Prostate gland (tissue), 2 donors: ENCODE measurements at regions not wholly inside any gene's neighbourhood (a gene's known extent, or its start where the extent isn't known, plus 50 kb on each side); places are given as distances from the start of the nearest gene placed in this dataset.

Experiments
- DNase-seq: peaks from one replicate; pipeline ENCODE4 v3.0.0-alpha.2; 2019; ENCODE audit warnings: low spot score
- H3K27ac ChIP-seq, 2 donors: fragments of 200-600 bp; sonication (generic); 2 replicates each; pipeline ENCODE4 v1.5.1; 2017 to 2019
- H3K27me3 ChIP-seq: fragments of 200-600 bp; sonication (generic); replicated peaks from 2 replicates; pipeline ENCODE4 v1.5.1; 2019; ENCODE audit not compliant: insufficient read depth
- H3K36me3 ChIP-seq, 2 donors: fragments of 200-600 bp; sonication (generic); 1 replicate in 1 of 2; 2 replicates in 1 of 2; pipeline versions ENCODE4 v1.5.1 to v1.8.1; 2017 to 2019
- H3K4me1 ChIP-seq: fragments of 200-600 bp; sonication (generic); replicated peaks from 2 replicates; pipeline ENCODE4 v1.5.1; 2019
- H3K4me3 ChIP-seq, 2 donors: fragments of 200-600 bp; sonication (generic); 2 replicates each; pipeline ENCODE4 v1.5.1; 2017 to 2019
- H3K9me3 ChIP-seq: fragments of 200-600 bp; sonication (generic); 2 replicates; pipeline ENCODE4 v1.5.1; 2017
- POLR2A ChIP-seq: fragments of 450-650 bp; IDR thresholded peaks from one replicate; pipeline ENCODE4 v1.6.1; 2016; ENCODE audit warnings: antibody characterized with exemption, mild to moderate bottlenecking
- POLR2AphosphoS5 ChIP-seq: sonication (generic); formaldehyde crosslinking; IDR thresholded peaks from one replicate; pipeline ENCODE4 v1.6.1; 2017; ENCODE audit warnings: antibody characterized with exemption
- WGBS: methylation state at CpG from one replicate; pipeline ENCODE4 v1.1.5; 2018; 5-methylcytosine and 5-hydroxymethylcytosine counted together
- intact Hi-C: fragments of 100-400 bp; cut with DNase I; formaldehyde crosslinking; loops from one replicate; pipeline ENCODE4 v1.14.2; 2022
- TF ChIP-seq, protein P1 (sequence below), 4 experiments: fragments of 200-600 bp in 2 of 4; fragments of 450-650 bp in 2 of 4; sonication (generic) in 2 of 4; IDR thresholded peaks; 1 replicate in 3 of 4; 2 replicates in 1 of 4; pipeline ENCODE4 v1.5.1; 2016 to 2019; ENCODE audit warnings: antibody characterized with exemption in 4 of 4, mild to moderate bottlenecking in 2 of 4, moderate library complexity in 2 of 4

DNA sequence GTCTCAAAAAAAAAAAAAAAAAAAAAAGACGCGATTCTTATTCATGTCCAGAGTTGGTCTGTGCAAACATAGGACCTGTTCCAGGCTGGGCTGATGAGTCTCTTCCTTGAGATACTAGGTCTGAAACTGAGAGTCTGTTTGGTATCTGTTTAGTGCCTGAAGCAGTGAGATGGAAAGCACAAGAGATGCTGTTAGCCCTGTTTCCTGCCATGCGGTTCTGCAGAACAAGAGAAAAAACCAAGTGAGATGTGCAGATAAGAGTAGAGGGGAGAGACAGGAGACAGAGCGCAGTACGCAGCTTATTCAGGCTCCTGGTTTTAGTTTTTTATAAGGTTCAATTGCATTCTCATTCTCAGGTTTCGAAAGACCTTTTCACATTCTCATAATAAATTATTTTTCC, 85.8 kb upstream of the PRKCQ start:
- intact Hi-C loops: no loop called here

DNA sequence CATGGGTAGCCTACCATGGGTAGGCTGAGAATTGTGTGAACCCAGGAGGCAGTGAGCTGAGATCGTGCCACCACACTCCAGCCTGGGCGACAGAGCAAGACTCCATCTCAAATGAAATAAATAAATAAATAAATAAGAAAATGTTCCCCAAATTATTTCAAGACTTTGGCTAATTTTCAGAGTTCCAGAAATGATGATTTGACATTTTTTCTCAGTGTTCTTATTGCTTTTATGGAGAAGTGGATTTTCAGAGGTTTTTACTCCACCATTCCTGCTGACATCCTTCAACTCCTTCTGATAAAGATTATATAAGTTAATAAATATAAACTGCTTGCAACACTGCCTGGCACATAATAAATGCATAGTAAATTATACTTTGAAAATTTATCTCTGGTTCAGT, 80.4 kb upstream of the PRKCQ start:
- Histone ChIP-seq H3K4me1 (no peaks in the 10 kb centered on the region), H3K27me3 (no peaks in the 10 kb centered on the region), H3K4me3 (no peak overlapping the region), H3K9me3 (no peaks in the 10 kb centered on the region), H3K36me3 (no peaks in the 10 kb centered on the region), H3K27ac (no peak overlapping the region)
- no peak for TF ChIP-seq POLR2A
- no peak for TF ChIP-seq POLR2AphosphoS5
- TF ChIP-seq, protein P1, sequence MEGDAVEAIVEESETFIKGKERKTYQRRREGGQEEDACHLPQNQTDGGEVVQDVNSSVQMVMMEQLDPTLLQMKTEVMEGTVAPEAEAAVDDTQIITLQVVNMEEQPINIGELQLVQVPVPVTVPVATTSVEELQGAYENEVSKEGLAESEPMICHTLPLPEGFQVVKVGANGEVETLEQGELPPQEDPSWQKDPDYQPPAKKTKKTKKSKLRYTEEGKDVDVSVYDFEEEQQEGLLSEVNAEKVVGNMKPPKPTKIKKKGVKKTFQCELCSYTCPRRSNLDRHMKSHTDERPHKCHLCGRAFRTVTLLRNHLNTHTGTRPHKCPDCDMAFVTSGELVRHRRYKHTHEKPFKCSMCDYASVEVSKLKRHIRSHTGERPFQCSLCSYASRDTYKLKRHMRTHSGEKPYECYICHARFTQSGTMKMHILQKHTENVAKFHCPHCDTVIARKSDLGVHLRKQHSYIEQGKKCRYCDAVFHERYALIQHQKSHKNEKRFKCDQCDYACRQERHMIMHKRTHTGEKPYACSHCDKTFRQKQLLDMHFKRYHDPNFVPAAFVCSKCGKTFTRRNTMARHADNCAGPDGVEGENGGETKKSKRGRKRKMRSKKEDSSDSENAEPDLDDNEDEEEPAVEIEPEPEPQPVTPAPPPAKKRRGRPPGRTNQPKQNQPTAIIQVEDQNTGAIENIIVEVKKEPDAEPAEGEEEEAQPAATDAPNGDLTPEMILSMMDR (IDR thresholded peaks at IDR 0.05): no peak
- intact Hi-C loops: no loop called here
- WGBS: 94% methylated on average over 2 of the region's 2 CpGs
- no peak for DNase-seq

More for the DNA sequence above, 85.8 kb upstream of the PRKCQ start:
- no peaks in the 10 kb centered on the region for H3K4me1 ChIP-seq
- no peak for TF ChIP-seq POLR2AphosphoS5
- TF ChIP-seq, protein P1 (IDR thresholded peaks at IDR 0.05): no peak
- no peak overlapping the region for H3K27ac ChIP-seq
- WGBS: 38% methylated on average over 6 of the region's 6 CpGs
- H3K27me3 ChIP-seq: peaks cover 3% of the 10 kb centered on the region
- no peaks in the 10 kb centered on the region for H3K9me3 ChIP-seq
- no peak overlapping the region for H3K4me3 ChIP-seq
- no peaks in the 10 kb centered on the region for H3K36me3 ChIP-seq
- no peak for DNase-seq

DNA sequence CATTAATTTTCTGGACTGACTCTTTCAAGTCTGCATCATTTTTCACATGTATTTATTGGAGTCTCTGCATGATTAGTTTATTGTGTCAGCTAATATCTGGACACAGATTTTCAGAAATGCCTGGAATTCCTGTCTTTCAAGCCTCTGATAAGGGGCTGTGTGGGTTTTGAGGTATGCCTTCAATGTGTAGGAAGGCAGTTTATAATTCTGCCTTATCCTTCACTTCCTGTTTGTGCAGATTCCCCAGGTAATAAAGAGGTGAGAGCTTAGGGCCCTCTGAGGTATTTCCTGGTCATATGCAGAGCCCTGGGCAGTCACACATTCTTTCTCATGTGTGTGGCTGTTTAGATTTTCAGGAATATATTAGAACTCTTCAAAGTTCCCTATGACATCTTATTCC, 79.4 kb upstream of the PRKCQ start:
- Histone ChIP-seq H3K4me1 (no peaks in the 10 kb centered on the region), H3K4me3 (no peak overlapping the region), H3K27ac (no peak overlapping the region), H3K9me3 (no peaks in the 10 kb centered on the region), H3K36me3 (no peaks in the 10 kb centered on the region), H3K27me3 (no peaks in the 10 kb centered on the region)
- DNase-seq: no peak
- no peak for TF ChIP-seq POLR2A
- TF ChIP-seq, protein P1 (IDR thresholded peaks at IDR 0.05): no peak
- TF ChIP-seq POLR2AphosphoS5: no peak
- intact Hi-C loops: no loop called here

DNA sequence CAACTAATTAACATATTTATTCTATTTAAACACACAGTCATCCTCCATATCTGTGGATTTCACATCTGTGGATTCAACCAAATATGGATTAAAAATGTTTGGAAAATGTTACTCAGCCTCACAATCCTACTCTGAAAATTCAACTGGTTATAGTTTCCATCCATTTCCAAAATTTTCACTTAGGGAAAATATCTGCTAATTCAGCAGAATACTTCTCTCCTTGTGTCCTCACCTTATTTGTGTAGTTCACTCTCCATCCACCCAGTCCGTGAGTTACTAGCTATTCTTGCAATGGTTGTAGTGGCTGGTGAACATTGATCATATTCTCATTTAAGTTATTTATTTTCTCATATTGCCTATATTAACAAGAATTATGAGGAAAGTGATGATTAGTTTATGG, 77.6 kb upstream of the PRKCQ start:
- 94% methylated on average over 1 of the region's 1 CpG for WGBS
- no peak overlapping the region for H3K4me3 ChIP-seq
- H3K27ac ChIP-seq: no peak overlapping the region
- no peaks in the 10 kb centered on the region for H3K9me3 ChIP-seq
- intact Hi-C loops: no loop called here
- DNase-seq: no peak
- TF ChIP-seq, protein P1 (IDR thresholded peaks at IDR 0.05): no peak
- TF ChIP-seq POLR2A: no peak
- no peak for TF ChIP-seq POLR2AphosphoS5
- H3K4me1 ChIP-seq: no peaks in the 10 kb centered on the region
- H3K27me3 ChIP-seq: no peaks in the 10 kb centered on the region
- H3K36me3 ChIP-seq: no peaks in the 10 kb centered on the region

DNA sequence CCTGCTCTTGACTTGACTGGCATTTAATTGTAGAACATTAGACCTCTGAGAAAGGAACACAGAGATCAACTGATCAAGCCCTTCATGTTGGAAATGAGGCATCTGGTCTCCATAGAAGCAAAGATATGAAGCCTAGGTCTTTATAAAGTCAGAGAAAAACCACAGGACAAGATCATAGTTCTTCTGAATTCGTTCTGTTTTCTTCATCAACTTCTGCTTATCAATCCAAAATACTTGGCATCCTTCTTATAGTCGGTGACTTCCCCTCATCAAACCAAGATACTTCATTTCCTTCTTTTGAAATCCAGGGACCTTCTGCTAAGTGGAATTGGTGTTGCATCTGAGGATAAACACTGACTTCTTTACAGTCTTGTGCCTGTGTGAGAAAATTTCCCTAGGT, 77.1 kb upstream of the PRKCQ start:
- WGBS: 75% methylated on average over 2 of the region's 2 CpGs
- Histone ChIP-seq H3K4me3 (no peak overlapping the region), H3K27me3 (no peaks in the 10 kb centered on the region), H3K36me3 (no peaks in the 10 kb centered on the region), H3K27ac (no peak overlapping the region), H3K4me1 (no peaks in the 10 kb centered on the region), H3K9me3 (no peaks in the 10 kb centered on the region)
- DNase-seq: no peak
- intact Hi-C loops: no loop called here
- TF ChIP-seq, protein P1 (IDR thresholded peaks at IDR 0.05): no peak
- TF ChIP-seq POLR2AphosphoS5 (no peak), POLR2A (no peak)
